ENCODE measurements at regions not wholly inside any gene's neighbourhood (a gene's known extent, or its start where the extent isn't known, plus 50 kb on each side); places are given as distances from the start of the nearest gene placed in this dataset.
A peak's percentile ranks its signal among the peaks of the same experiment; 100 is the strongest.

- H3K4me1 ChIP-seq (ENCODE audit: control insufficient read depth in 5 of 5, insufficient read depth in 5 of 5, low read length in 5 of 5): peaks cover 0 to 15% (median 3%) of the 10 kb centered on the region in 5 donors
- no peaks in the 10 kb centered on the region for H3K9me3 ChIP-seq (ENCODE audit: control insufficient read depth in 4 of 4, insufficient read depth in 3 of 4, low read length in 3 of 4)
- no peak for TF ChIP-seq CTCF (IDR thresholded peaks at IDR 0.05; ENCODE audit: control extremely low read depth, extremely low read depth)
- no peak overlapping the region for H3K27ac ChIP-seq (ENCODE audit: low read depth in 1 of 2, low read length in 1 of 2)
- H3K9ac ChIP-seq (ENCODE audit: insufficient read depth in 1 of 2, low read length in 2 of 2): no peak overlapping the region
- H3K27me3 ChIP-seq (ENCODE audit: control insufficient read depth in 3 of 3, insufficient read depth in 3 of 3, low read length in 2 of 3): no peaks in the 10 kb centered on the region
- H3K4me3 ChIP-seq: no peak overlapping the region
- DNase-seq (no peak), ATAC-seq (ENCODE audit: insufficient read depth, low FRiP score) (no peak)
- H3K36me3 ChIP-seq (ENCODE audit: control insufficient read depth in 4 of 4, insufficient read depth in 4 of 4, low read length in 4 of 4): no peaks in the 10 kb centered on the region
Measured at GRCh38 chr3:191123231-191123630, 75.8 kb upstream of the OSTN start.

- H3K4me1 ChIP-seq (ENCODE audit: control insufficient read depth in 5 of 5, insufficient read depth in 5 of 5, low read length in 5 of 5): peaks cover 0 to 15% (median 3%) of the 10 kb centered on the region in 5 donors
- DNase-seq (peak in 2 of 3 donors; percentile 36 to 43), ATAC-seq (ENCODE audit: insufficient read depth, low FRiP score) (no peak)
- no peaks in the 10 kb centered on the region for H3K27me3 ChIP-seq (ENCODE audit: control insufficient read depth in 3 of 3, insufficient read depth in 3 of 3, low read length in 2 of 3)
- no peaks in the 10 kb centered on the region for H3K36me3 ChIP-seq (ENCODE audit: control insufficient read depth in 4 of 4, insufficient read depth in 4 of 4, low read length in 4 of 4)
- no peak for TF ChIP-seq CTCF (IDR thresholded peaks at IDR 0.05; ENCODE audit: control extremely low read depth, extremely low read depth)
- WGBS, 2 donors: 53 to 67% methylated on average over 2 of the region's 2 CpGs
- H3K9ac ChIP-seq (ENCODE audit: insufficient read depth in 1 of 2, low read length in 2 of 2): no peak overlapping the region
- H3K27ac ChIP-seq (ENCODE audit: low read depth in 1 of 2, low read length in 1 of 2): no peak overlapping the region
- H3K9me3 ChIP-seq (ENCODE audit: control insufficient read depth in 4 of 4, insufficient read depth in 3 of 4, low read length in 3 of 4): no peaks in the 10 kb centered on the region
- no peak overlapping the region for H3K4me3 ChIP-seq
Measured at GRCh38 chr3:191120447-191121298, 78.4 kb upstream of the OSTN start.

- DNase-seq (no peak), ATAC-seq (ENCODE audit: insufficient read depth, low FRiP score) (no peak)
- no peak for TF ChIP-seq CTCF (IDR thresholded peaks at IDR 0.05; ENCODE audit: control extremely low read depth, extremely low read depth)
- Histone ChIP-seq H3K9me3 (ENCODE audit: control insufficient read depth in 4 of 4, insufficient read depth in 3 of 4, low read length in 3 of 4) (no peaks in the 10 kb centered on the region), H3K9ac (ENCODE audit: insufficient read depth in 1 of 2, low read length in 2 of 2) (no peak overlapping the region), H3K27ac (ENCODE audit: low read depth in 1 of 2, low read length in 1 of 2) (no peak overlapping the region), H3K27me3 (ENCODE audit: control insufficient read depth in 3 of 3, insufficient read depth in 3 of 3, low read length in 2 of 3) (no peaks in the 10 kb centered on the region), H3K36me3 (ENCODE audit: control insufficient read depth in 4 of 4, insufficient read depth in 4 of 4, low read length in 4 of 4) (no peaks in the 10 kb centered on the region), H3K4me3 (no peak overlapping the region), H3K4me1 (ENCODE audit: control insufficient read depth in 5 of 5, insufficient read depth in 5 of 5, low read length in 5 of 5) (peaks cover 0 to 15% (median 3%) of the 10 kb centered on the region in 5 donors)
- WGBS, 2 donors: 90 to 91% methylated on average over 3 of the region's 3 CpGs
Measured at GRCh38 chr3:191119415-191120295, 79.4 kb upstream of the OSTN start.

Measured in lung (tissue), 11 donors.